Calu3 (cell line): ENCODE measurements at regions not wholly inside any gene's neighbourhood (a gene's known extent, or its start where the extent isn't known, plus 50 kb on each side); places are given as distances from the start of the nearest gene placed in this dataset.

Experiments used
- BruUV-seq: library from RNA; stranded (reverse); fragments of 400-500 nt; replicated peaks from 2 replicates; lab custom pipeline; 2021; lab: Mats Ljungman, UMichigan
- CTCF ChIA-PET: fragments of 300-600 bp; sonication (Branson Sonifier 250); formaldehyde crosslinking; loops from one replicate; lab custom pipeline; 2022; ENCODE audit warnings: antibody characterized with exemption; lab: Charles Lee
- DNase-seq: peaks from one replicate; pipeline ENCODE4 v3.0.0; 2022
- H3K27ac Mint-ChIP-seq: one replicate; pipeline ENCODE4 v1.8.0; 2022; ENCODE audit warnings: mixed read lengths; ENCODE audit not compliant: unreplicated experiment
- H3K27me3 Mint-ChIP-seq: one replicate; pipeline ENCODE4 v1.8.0; 2022; ENCODE audit warnings: mixed read lengths; ENCODE audit not compliant: unreplicated experiment
- H3K36me3 Mint-ChIP-seq: one replicate; pipeline ENCODE4 v1.8.0; 2022; ENCODE audit warnings: mild to moderate bottlenecking, moderate library complexity, mixed read lengths; ENCODE audit not compliant: insufficient read depth, unreplicated experiment
- H3K4me1 Mint-ChIP-seq: one replicate; pipeline ENCODE4 v1.8.0; 2022; ENCODE audit warnings: mild to moderate bottlenecking, low read depth, mixed read lengths; ENCODE audit not compliant: unreplicated experiment
- H3K4me3 Mint-ChIP-seq: one replicate; pipeline ENCODE4 v1.8.0; 2022; ENCODE audit warnings: mild to moderate bottlenecking, low read depth, moderate library complexity, mixed read lengths; ENCODE audit not compliant: unreplicated experiment
- H3K9me3 Mint-ChIP-seq: one replicate; pipeline ENCODE4 v1.8.0; 2022; ENCODE audit warnings: low read depth, mixed read lengths; ENCODE audit not compliant: unreplicated experiment
- CTCF ChIP-seq: fragments of 200-600 bp; IDR thresholded peaks from one replicate; pipeline ENCODE4 v1.8.0; 2022; ENCODE audit warnings: antibody characterized with exemption; ENCODE audit not compliant: unreplicated experiment
- intact Hi-C: fragments of 100-400 bp; cut with micrococcal nuclease; formaldehyde crosslinking; loops from one replicate; pipeline ENCODE4 v1.10.0; 2022; ENCODE audit not compliant: unreplicated experiment

- BruUV-seq = no TSS peak
- Mint-ChIP-seq H3K9me3 (no peaks in the 10 kb centered on the region), H3K27ac (no peak overlapping the region), H3K27me3 (peaks cover 73% of the 10 kb centered on the region), H3K4me1 (no peaks in the 10 kb centered on the region), H3K36me3 (no peaks in the 10 kb centered on the region), H3K4me3 (no peak overlapping the region)
- intact Hi-C loops = no loop called here
- no peak for DNase-seq
- TF ChIP-seq CTCF = no peak
- CTCF ChIA-PET = interaction anchor here (0.5 kb wide), 1 partner anchor 699 kb away, joined by 4 read pairs; no protein-coding TSS in a partner anchor
Measured at GRCh38 chr17:73969956-73970355, 233.5 kb upstream of the RPL38 start.

- Mint-ChIP-seq H3K4me1 (no peaks in the 10 kb centered on the region), H3K9me3 (no peaks in the 10 kb centered on the region), H3K36me3 (no peaks in the 10 kb centered on the region), H3K4me3 (no peak overlapping the region), H3K27ac (no peak overlapping the region), H3K27me3 (peaks cover 82% of the 10 kb centered on the region)
- intact Hi-C loops = no loop called here
- TF ChIP-seq CTCF = no peak
- no TSS peak for BruUV-seq
- DNase-seq = no peak
- CTCF ChIA-PET = no interaction called here
Measured at GRCh38 chr17:73971127-73971526, 232.4 kb upstream of the RPL38 start.

GRCh38 chr17:73972056-73972455, 231.4 kb upstream of the RPL38 start:
- no peak for TF ChIP-seq CTCF
- H3K4me1 Mint-ChIP-seq = no peaks in the 10 kb centered on the region
- H3K36me3 Mint-ChIP-seq = no peaks in the 10 kb centered on the region
- H3K27ac Mint-ChIP-seq = no peak overlapping the region
- no TSS peak for BruUV-seq
- CTCF ChIA-PET = no interaction called here
- no peaks in the 10 kb centered on the region for H3K9me3 Mint-ChIP-seq
- peaks cover 89% of the 10 kb centered on the region for H3K27me3 Mint-ChIP-seq
- intact Hi-C loops = no loop called here
- no peak overlapping the region for H3K4me3 Mint-ChIP-seq
- DNase-seq = no peak

GRCh38 chr17:73972901-73973300, 230.6 kb upstream of the RPL38 start:
- H3K36me3 Mint-ChIP-seq = no peaks in the 10 kb centered on the region

More at GRCh38 chr17:73972901-73973300, 230.6 kb upstream of the RPL38 start:
- intact Hi-C loops = no loop called here
- no peak for DNase-seq
- Mint-ChIP-seq H3K27ac (no peak overlapping the region), H3K9me3 (no peaks in the 10 kb centered on the region), H3K4me1 (no peaks in the 10 kb centered on the region), H3K4me3 (no peak overlapping the region), H3K27me3 (peaks cover 89% of the 10 kb centered on the region)
- no TSS peak for BruUV-seq
- CTCF ChIA-PET = no interaction called here
- no peak for TF ChIP-seq CTCF
